NCI-H2081 treated with DMSO at 0.1 percent for 48 hours (cell line): ENCODE measurements at regions not wholly inside any gene's neighbourhood (a gene's known extent, or its start where the extent isn't known, plus 50 kb on each side); places are given as distances from the start of the nearest gene placed in this dataset.

ENCODE experiments used
- DNase-seq: peaks from one replicate; lab custom pipeline; 2025; lab: John Stamatoyannopoulos, UW

DNA sequence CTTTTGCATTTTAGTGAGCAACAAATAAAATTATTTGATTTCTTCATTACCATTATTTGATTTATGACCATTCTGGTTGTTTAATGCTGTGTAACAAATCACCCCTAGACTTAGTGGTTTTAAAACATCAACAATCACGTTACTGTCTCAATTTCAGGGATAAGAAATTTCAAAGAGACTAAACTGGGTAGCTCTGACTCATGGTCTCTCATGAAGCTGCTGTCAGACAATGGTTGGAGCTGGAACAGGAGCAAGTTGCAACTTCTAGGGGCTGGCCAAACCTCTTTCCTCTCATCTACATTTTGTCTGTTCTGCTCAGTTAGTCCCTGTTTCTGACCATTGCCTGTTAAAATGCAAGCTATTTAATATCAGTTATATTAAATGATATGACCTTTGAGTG is 517.0 kb downstream of the KCNH5 start:
- no peak for DNase-seq

GRCh38 chr14:62532181-62532580 is 513.1 kb downstream of the KCNH5 start:
- DNase-seq = no peak

DNA sequence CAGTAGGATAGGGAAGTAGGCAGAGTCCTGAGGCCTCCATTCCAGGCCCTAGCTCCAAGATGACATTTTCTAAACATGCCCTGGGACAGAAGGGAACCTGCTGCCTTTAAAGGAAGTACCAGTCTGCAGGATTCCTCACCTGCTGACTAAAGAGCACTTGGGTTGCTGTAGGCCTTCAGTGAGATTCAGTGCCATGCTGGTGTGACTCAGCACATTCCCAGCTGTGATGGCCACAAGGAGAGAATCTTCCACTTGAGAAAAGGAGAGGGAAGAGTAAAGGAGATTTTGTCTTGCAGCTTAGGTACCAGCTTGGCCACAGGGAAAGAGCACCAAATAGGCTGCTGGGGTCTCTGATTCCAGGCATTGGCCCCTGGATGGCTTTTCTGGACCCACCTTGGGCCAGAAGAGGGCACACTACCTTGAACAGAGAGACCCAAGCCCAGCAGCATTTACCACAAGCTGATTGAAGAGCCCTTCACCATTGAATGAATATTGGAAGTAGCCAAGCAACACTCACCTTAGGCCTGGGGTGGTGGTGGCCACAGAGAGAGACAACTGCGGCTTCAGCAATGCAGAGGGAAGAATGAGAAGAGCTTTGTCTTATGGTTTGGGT is 498.3 kb downstream of the KCNH5 start:
- no peak for DNase-seq

- DNase-seq = no peak
These were observed 487.8 kb downstream of the KCNH5 start for GRCh38 chr14:62557416-62557815.

DNA sequence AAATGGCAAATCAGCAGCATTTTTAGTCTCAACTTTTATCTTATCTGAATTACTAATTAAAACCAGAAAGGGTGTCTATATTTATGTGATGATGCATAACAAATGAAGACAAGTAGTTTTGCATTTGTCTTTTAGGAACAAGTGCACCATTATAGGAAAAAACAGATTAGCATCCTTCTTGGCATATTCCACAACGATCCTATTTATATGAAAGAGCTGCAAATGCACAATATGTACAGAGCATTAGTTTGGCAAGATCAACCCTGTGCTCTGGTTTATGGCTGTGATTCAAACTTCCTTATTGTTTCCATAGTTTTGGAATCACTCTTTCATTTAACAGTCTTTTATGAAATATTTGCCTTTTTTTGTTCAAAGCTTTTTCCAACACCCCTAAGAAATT is 486.8 kb downstream of the KCNH5 start:
- DNase-seq = no peak

DNA sequence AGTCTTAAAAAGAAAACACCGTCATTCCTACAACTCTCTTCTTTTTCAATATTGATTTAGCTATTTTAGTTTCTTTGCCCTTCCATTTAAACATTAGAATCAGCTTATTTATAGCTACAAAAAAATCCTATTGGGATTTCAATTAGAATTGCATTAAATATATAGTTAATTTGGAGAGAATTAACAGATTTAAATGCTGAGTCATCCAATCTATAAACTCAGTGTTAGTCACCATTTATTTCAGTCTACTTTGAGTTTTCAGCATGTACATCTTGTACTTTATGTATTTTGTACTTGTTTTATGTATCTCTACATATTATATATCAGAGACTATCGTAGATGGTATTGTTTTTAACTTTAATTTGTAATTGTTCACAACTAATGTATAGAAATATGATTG is 460.0 kb downstream of the KCNH5 start:
- DNase-seq = no peak

GRCh38 chr14:62592877-62593276 is 452.4 kb downstream of the KCNH5 start:
- DNase-seq = no peak

- no peak for DNase-seq
These were observed 448.1 kb downstream of the KCNH5 start for GRCh38 chr14:62597143-62597542.

- no peak for DNase-seq
These were observed 445.5 kb downstream of the KCNH5 start for GRCh38 chr14:62599616-62600385.

DNA sequence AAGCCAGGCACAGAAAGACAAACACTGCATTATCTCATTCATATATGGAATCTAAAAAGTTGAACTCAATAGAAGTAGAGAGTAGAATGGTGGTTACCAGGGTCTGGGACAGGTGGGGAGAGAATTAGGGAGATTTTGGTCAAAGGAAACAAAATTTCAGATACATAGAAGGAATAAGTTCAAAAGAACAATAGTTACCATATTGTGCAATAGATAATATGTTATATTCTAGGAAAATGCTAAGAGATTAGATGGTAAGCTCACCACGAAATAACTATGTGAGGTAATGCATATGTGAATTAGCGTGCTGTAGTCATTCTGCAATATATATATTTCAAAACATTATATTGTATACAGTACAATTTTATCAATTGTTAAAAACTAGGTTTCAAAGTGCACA is 442.5 kb downstream of the KCNH5 start:
- DNase-seq = no peak

DNA sequence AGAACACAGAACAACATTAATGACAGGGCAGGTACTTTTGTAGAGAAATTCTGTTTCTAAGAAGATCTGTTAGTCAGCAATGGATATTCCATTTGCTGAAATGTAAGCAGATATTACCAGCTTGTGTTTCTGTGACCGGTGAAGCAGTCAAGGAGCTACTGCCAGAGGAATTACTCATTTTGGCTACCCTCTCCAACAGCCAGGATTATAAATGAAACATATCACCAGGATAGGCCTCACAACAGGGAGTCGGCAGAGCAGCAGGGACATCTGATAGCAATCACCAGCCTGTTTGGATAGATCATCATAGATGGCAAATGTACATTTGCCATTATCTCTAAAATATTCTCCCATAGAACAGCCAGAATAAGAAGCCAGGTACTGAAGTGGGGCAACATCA is 440.7 kb downstream of the KCNH5 start:
- DNase-seq = no peak

- DNase-seq = no peak
These were observed 431.1 kb downstream of the KCNH5 start for GRCh38 chr14:62614122-62614521.

DNA sequence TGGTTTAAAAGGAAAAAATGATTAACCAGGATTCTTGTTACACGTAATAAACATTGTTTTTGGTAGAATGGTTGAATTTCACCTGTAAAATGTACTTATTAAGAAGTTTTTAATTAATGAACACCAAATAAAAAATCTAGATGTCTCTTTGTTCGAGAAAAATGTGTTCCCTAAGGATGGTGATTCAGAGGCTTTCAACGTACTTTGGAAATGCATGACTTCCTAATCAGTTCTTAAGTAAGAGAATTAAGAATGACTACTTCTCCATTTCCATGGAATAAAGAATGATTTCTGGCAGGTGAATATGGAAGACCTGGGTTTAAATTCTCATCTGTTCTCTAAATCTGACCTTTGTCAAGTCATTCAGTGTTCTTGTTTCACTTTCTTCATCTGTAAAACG is 428.6 kb downstream of the KCNH5 start:
- no peak for DNase-seq

DNA sequence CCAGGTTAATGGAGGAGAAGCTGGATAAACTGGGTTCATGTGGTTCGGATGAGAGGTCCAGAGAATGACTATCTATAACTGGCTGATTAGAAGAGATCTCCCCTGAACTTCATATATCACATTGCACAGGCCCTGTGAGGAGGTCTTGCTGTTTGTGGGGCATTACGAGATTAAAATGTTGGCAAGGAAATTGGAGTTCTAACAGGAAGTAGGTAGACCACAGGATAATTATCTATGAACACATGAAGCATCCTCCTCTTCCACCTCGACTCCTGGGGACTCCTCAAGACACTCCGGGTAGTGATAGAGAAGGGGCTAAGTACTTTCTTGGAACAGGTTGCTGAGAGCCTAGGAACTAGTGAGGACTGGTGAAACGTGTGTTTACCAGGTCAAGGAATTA is 418.8 kb downstream of the KCNH5 start:
- no peak for DNase-seq

DNA sequence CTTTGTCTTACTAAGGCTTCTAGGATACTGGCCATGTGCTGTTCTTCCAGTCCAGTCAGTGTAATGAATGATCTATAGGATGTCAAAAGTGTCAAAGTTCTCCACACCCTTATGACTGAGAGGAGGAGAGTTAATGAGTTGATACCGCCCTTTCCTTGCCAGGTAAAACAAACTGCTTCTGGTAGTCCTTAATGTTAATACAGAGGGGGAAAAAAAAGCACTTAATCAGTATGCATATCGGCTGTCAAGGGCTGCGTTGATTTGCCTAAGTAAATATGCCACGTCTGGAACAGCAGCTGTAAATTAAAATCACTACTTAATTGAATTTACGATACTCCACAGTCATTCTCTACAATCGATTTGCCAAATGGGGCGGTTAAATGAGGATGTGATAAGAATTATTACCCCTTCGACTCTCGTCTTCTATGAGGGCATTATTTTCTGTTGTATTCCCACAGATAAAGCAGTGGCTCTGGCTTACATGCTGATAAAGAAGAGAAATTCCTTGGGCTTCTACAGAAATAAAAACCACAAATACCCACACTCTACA is 416.0 kb downstream of the KCNH5 start:
- DNase-seq = no peak

GRCh38 chr14:62631176-62631575 is 414.1 kb downstream of the KCNH5 start:
- DNase-seq = no peak

DNA sequence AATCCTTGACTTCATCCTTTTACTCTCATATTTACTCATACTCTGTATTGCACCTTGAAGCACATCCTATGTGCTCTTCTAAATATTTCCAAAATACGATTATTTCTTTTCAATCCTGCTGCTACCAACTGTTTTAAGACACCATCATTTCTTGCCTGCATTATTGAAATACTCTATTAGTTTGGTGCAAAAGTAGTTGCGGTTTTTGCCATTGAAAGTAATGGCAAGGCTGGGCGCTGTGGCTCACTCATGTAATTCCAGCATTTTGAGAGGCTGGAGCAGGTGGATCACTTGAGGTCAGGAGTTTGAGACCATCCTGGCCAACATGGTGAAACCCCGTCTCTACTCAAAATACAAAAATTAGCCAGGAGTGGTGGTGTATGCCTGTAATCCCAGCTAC is 412.5 kb downstream of the KCNH5 start:
- no peak for DNase-seq

- DNase-seq = no peak
These were observed 399.6 kb downstream of the KCNH5 start for GRCh38 chr14:62645649-62646048.
